Iris pigment epithelial cell (primary cell): ENCODE measurements at regions not wholly inside any gene's neighbourhood (a gene's known extent, or its start where the extent isn't known, plus 50 kb on each side); places are given as distances from the start of the nearest gene placed in this dataset.
A peak's percentile ranks its signal among the peaks of the same experiment; 100 is the strongest.
"Not testable (repeated sequence)": the region's sequence is repeated elsewhere in the genome, so short reads cannot be mapped to it uniquely, and the experiment has no call there.

Source experiments
- DNase-seq: peaks from one replicate; pipeline ENCODE4 v3.0.0-alpha.2; 2011; ENCODE audit warnings: low read depth

- no peak for DNase-seq
Measured at GRCh38 chr12:83470749-83471148, 784.0 kb downstream of the TMTC2 start.

- peak; percentile 11 for DNase-seq
Measured at GRCh38 chr12:83468988-83469908, 782.5 kb downstream of the TMTC2 start.

- no peak for DNase-seq
Measured at GRCh38 chr12:83465632-83466031, 778.9 kb downstream of the TMTC2 start.

- DNase-seq: no peak
Measured at GRCh38 chr12:83462419-83462818, 775.7 kb downstream of the TMTC2 start.

- DNase-seq: peak; percentile 56
Measured at GRCh38 chr12:83461336-83461935, 774.7 kb downstream of the TMTC2 start.

GRCh38 chr12:83451189-83451588 lies 764.5 kb downstream of the TMTC2 start:
- DNase-seq: no peak

- DNase-seq: no peak
Measured at GRCh38 chr12:83434600-83434999, 747.9 kb downstream of the TMTC2 start.

GRCh38 chr12:83432176-83432719 lies 745.5 kb downstream of the TMTC2 start:
- DNase-seq: no peak

GRCh38 chr12:83427586-83428136 lies 741.0 kb downstream of the TMTC2 start:
- DNase-seq: not testable (repeated sequence)

- DNase-seq: no peak
Measured at GRCh38 chr12:83414981-83415380, 728.3 kb downstream of the TMTC2 start.

GRCh38 chr12:83408851-83409250 lies 722.1 kb downstream of the TMTC2 start:
- DNase-seq: peak; percentile 5

- DNase-seq: no peak
Measured at GRCh38 chr12:83408146-83408545, 721.4 kb downstream of the TMTC2 start.

- peak; percentile 10 for DNase-seq
Measured at GRCh38 chr12:83404521-83404920, 717.8 kb downstream of the TMTC2 start.

- no peak for DNase-seq
Measured at GRCh38 chr12:83390186-83390585, 703.5 kb downstream of the TMTC2 start.

GRCh38 chr12:83389237-83389996 lies 702.7 kb downstream of the TMTC2 start:
- no peak for DNase-seq

- no peak for DNase-seq
Measured at GRCh38 chr12:83388551-83388950, 701.8 kb downstream of the TMTC2 start.

- DNase-seq: no peak
Measured at GRCh38 chr12:83386527-83387264, 700.0 kb downstream of the TMTC2 start.

GRCh38 chr12:83378186-83378727 lies 691.6 kb downstream of the TMTC2 start:
- no peak for DNase-seq

GRCh38 chr12:83365317-83365716 lies 678.6 kb downstream of the TMTC2 start:
- DNase-seq: no peak

GRCh38 chr12:83361475-83361874 lies 674.8 kb downstream of the TMTC2 start:
- no peak for DNase-seq

- DNase-seq: no peak
Measured at GRCh38 chr12:83361071-83361470, 674.4 kb downstream of the TMTC2 start.
